ENCODE measurements at regions not wholly inside any gene's neighbourhood (a gene's known extent, or its start where the extent isn't known, plus 50 kb on each side); places are given as distances from the start of the nearest gene placed in this dataset.
"Not testable (repeated sequence)": the region's sequence is repeated elsewhere in the genome, so short reads cannot be mapped to it uniquely, and the experiment has no call there.

- DNase-seq (no peak), ATAC-seq (ENCODE audit: poor library complexity) (no peak)
- intact Hi-C loops (cut with DNase I) = no loop called here
These were observed 100.8 kb upstream of the SOX2 start for GRCh38 chr3:181610973-181611265.

- intact Hi-C loops (cut with DNase I) = no loop called here
- no peak for ATAC-seq (ENCODE audit: poor library complexity)
These were observed 101.4 kb upstream of the SOX2 start for GRCh38 chr3:181610083-181610972.

GRCh38 chr3:181609030-181609767, 102.5 kb upstream of the SOX2 start:
- DNase-seq (no peak), ATAC-seq (ENCODE audit: poor library complexity) (no peak)
- intact Hi-C loops (cut with DNase I) = no loop called here

More at GRCh38 chr3:181610083-181610972, 101.4 kb upstream of the SOX2 start:
- no peak for DNase-seq

- DNase-seq (no peak), ATAC-seq (ENCODE audit: poor library complexity) (no peak)
- intact Hi-C loops (cut with DNase I) = no loop called here
These were observed 107.5 kb upstream of the SOX2 start for GRCh38 chr3:181604267-181604666.

GRCh38 chr3:181596126-181596525, 115.6 kb upstream of the SOX2 start:
- no peak for ATAC-seq (ENCODE audit: poor library complexity)
- DNase-seq = no peak
- intact Hi-C loops (cut with DNase I) = no loop called here

GRCh38 chr3:181590939-181591338, 120.8 kb upstream of the SOX2 start:
- ATAC-seq (ENCODE audit: poor library complexity); intact Hi-C loops (cut with DNase I); DNase-seq: not testable (repeated sequence)

GRCh38 chr3:181582619-181583018, 129.1 kb upstream of the SOX2 start:
- intact Hi-C loops (cut with DNase I) = no loop called here
- DNase-seq (no peak), ATAC-seq (ENCODE audit: poor library complexity) (no peak)

- intact Hi-C loops (cut with DNase I) = no loop called here
- ATAC-seq (ENCODE audit: poor library complexity) (no peak), DNase-seq (no peak)
These were observed 130.1 kb upstream of the SOX2 start for GRCh38 chr3:181581656-181582055.

GRCh38 chr3:181578743-181579142, 133.0 kb upstream of the SOX2 start:
- ATAC-seq (ENCODE audit: poor library complexity) = no peak
- intact Hi-C loops (cut with DNase I) = no loop called here

GRCh38 chr3:181572432-181572831, 139.3 kb upstream of the SOX2 start:
- intact Hi-C loops (cut with DNase I) = no loop called here
- DNase-seq = no peak
- ATAC-seq (ENCODE audit: poor library complexity) = no peak

More at GRCh38 chr3:181578743-181579142, 133.0 kb upstream of the SOX2 start:
- no peak for DNase-seq

GRCh38 chr3:181570472-181570871, 141.3 kb upstream of the SOX2 start:
- no peak for ATAC-seq (ENCODE audit: poor library complexity)

GRCh38 chr3:181569356-181569940, 142.3 kb upstream of the SOX2 start:
- DNase-seq (no peak), ATAC-seq (ENCODE audit: poor library complexity) (no peak)
- intact Hi-C loops (cut with DNase I) = no loop called here

More at GRCh38 chr3:181570472-181570871, 141.3 kb upstream of the SOX2 start:
- no peak for DNase-seq
- intact Hi-C loops (cut with DNase I) = no loop called here

GRCh38 chr3:181568693-181569092, 143.0 kb upstream of the SOX2 start:
- ATAC-seq (ENCODE audit: poor library complexity) (no peak), DNase-seq (no peak)
- intact Hi-C loops (cut with DNase I) = no loop called here

- intact Hi-C loops (cut with DNase I) = no loop called here
- DNase-seq = no peak
- ATAC-seq (ENCODE audit: poor library complexity) = no peak
These were observed 143.5 kb upstream of the SOX2 start for GRCh38 chr3:181568248-181568647.

GRCh38 chr3:181567311-181568075, 144.2 kb upstream of the SOX2 start:
- ATAC-seq (ENCODE audit: poor library complexity) (no peak), DNase-seq (no peak)
- intact Hi-C loops (cut with DNase I) = no loop called here

- intact Hi-C loops (cut with DNase I) = no loop called here
- ATAC-seq (ENCODE audit: poor library complexity) (no peak), DNase-seq (no peak)
These were observed 146.3 kb upstream of the SOX2 start for GRCh38 chr3:181565416-181565815.

- intact Hi-C loops (cut with DNase I) = no loop called here
- no peak for DNase-seq
- ATAC-seq (ENCODE audit: poor library complexity) = no peak
These were observed 147.5 kb upstream of the SOX2 start for GRCh38 chr3:181564222-181564621.

- no peak for ATAC-seq (ENCODE audit: poor library complexity)
- intact Hi-C loops (cut with DNase I) = no loop called here
- DNase-seq = no peak
These were observed 150.3 kb upstream of the SOX2 start for GRCh38 chr3:181561139-181562031.
